ENCODE measurements at regions not wholly inside any gene's neighbourhood (a gene's known extent, or its start where the extent isn't known, plus 50 kb on each side); places are given as distances from the start of the nearest gene placed in this dataset.

GRCh38 chr20:58139849-58140786 is 88.3 kb downstream of the ANKRD60 start:
- no peak for DNase-seq

- no peak for DNase-seq
Observed at GRCh38 chr20:58138395-58138794, 90.1 kb downstream of the ANKRD60 start.

GRCh38 chr20:58137651-58138265 is 90.7 kb downstream of the ANKRD60 start:
- no peak for DNase-seq

- DNase-seq: no peak
Observed at GRCh38 chr20:58137236-58137635, 91.2 kb downstream of the ANKRD60 start.

- DNase-seq: no peak
Observed at GRCh38 chr20:58136149-58136484, 92.3 kb downstream of the ANKRD60 start.

- peak in 1 of 56 donors; percentile 17 for DNase-seq
Observed at GRCh38 chr20:58135441-58136148, 92.9 kb downstream of the ANKRD60 start.

- DNase-seq: no peak
Observed at GRCh38 chr20:58133020-58133808, 95.2 kb downstream of the ANKRD60 start.

GRCh38 chr20:58131551-58132142 is 96.8 kb downstream of the ANKRD60 start:
- no peak for DNase-seq

- peak in 4 of 56 donors; percentile 8 to 34 (median 10) for DNase-seq
Observed at GRCh38 chr20:58131151-58131550, 97.3 kb downstream of the ANKRD60 start.

- DNase-seq: no peak
Observed at GRCh38 chr20:58130581-58130980, 97.9 kb downstream of the ANKRD60 start.

- DNase-seq: no peak
Observed at GRCh38 chr20:58130156-58130555, 98.3 kb downstream of the ANKRD60 start.

GRCh38 chr20:58129721-58130151 is 98.7 kb downstream of the ANKRD60 start:
- no peak for DNase-seq

- DNase-seq: no peak
Observed at GRCh38 chr20:58128635-58129625, 99.5 kb downstream of the ANKRD60 start.

- DNase-seq: no peak
Observed at GRCh38 chr20:58127701-58128111, 100.7 kb downstream of the ANKRD60 start.

- no peak for DNase-seq
Observed at GRCh38 chr20:58125726-58126125, 102.7 kb downstream of the ANKRD60 start.

- no peak for DNase-seq
Observed at GRCh38 chr20:58117944-58118343, 110.5 kb downstream of the ANKRD60 start.

- DNase-seq: no peak
Observed at GRCh38 chr20:58116505-58116904, 111.9 kb downstream of the ANKRD60 start.

- no peak for DNase-seq
Observed at GRCh38 chr20:58113716-58114115, 114.7 kb downstream of the ANKRD60 start.

- DNase-seq: no peak
Observed at GRCh38 chr20:58112017-58112781, 116.3 kb downstream of the ANKRD60 start.

All from amygdala (tissue), 56 donors.